HG03095 (cell line): ENCODE measurements at regions not wholly inside any gene's neighbourhood (a gene's known extent, or its start where the extent isn't known, plus 50 kb on each side); places are given as distances from the start of the nearest gene placed in this dataset.

Experiments
- ATAC-seq: cut with Tn5 transposase; IDR thresholded peaks from one replicate; pipeline ENCODE4 v1.9.1; 2021; ENCODE audit warnings: moderate library complexity; ENCODE audit not compliant: unreplicated experiment

GRCh38 chr3:66165660-66166059, 55.1 kb upstream of the SLC25A26 start:
- ATAC-seq = no peak

GRCh38 chr3:66164155-66164554, 56.6 kb upstream of the SLC25A26 start:
- no peak for ATAC-seq

- ATAC-seq = no peak
Observed at GRCh38 chr3:66163222-66163621, 57.6 kb upstream of the SLC25A26 start.

GRCh38 chr3:66162766-66163165, 58.0 kb upstream of the SLC25A26 start:
- no peak for ATAC-seq

GRCh38 chr3:66158933-66159683, 61.7 kb upstream of the SLC25A26 start:
- no peak for ATAC-seq

- ATAC-seq = no peak
Observed at GRCh38 chr3:66154444-66154861, 66.3 kb upstream of the SLC25A26 start.

GRCh38 chr3:66153481-66154443, 67.0 kb upstream of the SLC25A26 start:
- ATAC-seq = no peak

- ATAC-seq = no peak
Observed at GRCh38 chr3:66152336-66152735, 68.5 kb upstream of the SLC25A26 start.

- ATAC-seq = no peak
Observed at GRCh38 chr3:66150977-66151376, 69.8 kb upstream of the SLC25A26 start.

GRCh38 chr3:66149269-66149668, 71.5 kb upstream of the SLC25A26 start:
- ATAC-seq = no peak

- ATAC-seq = no peak
Observed at GRCh38 chr3:66145408-66145733, 75.4 kb upstream of the SLC25A26 start.

- ATAC-seq = no peak
Observed at GRCh38 chr3:66144568-66145407, 76.0 kb upstream of the SLC25A26 start.

GRCh38 chr3:66142079-66142478, 78.7 kb upstream of the SLC25A26 start:
- no peak for ATAC-seq

- ATAC-seq = no peak
Observed at GRCh38 chr3:66140743-66141372, 79.9 kb upstream of the SLC25A26 start.

GRCh38 chr3:66140106-66140505, 80.7 kb upstream of the SLC25A26 start:
- ATAC-seq = no peak

- ATAC-seq = no peak
Observed at GRCh38 chr3:66139415-66139814, 81.4 kb upstream of the SLC25A26 start.

GRCh38 chr3:66138336-66139313, 82.2 kb upstream of the SLC25A26 start:
- no peak for ATAC-seq

- ATAC-seq = no peak
Observed at GRCh38 chr3:66136597-66136996, 84.2 kb upstream of the SLC25A26 start.

GRCh38 chr3:66133853-66134445, 86.9 kb upstream of the SLC25A26 start:
- no peak for ATAC-seq
